ENCODE measurements at regions not wholly inside any gene's neighbourhood (a gene's known extent, or its start where the extent isn't known, plus 50 kb on each side); places are given as distances from the start of the nearest gene placed in this dataset.

DNA sequence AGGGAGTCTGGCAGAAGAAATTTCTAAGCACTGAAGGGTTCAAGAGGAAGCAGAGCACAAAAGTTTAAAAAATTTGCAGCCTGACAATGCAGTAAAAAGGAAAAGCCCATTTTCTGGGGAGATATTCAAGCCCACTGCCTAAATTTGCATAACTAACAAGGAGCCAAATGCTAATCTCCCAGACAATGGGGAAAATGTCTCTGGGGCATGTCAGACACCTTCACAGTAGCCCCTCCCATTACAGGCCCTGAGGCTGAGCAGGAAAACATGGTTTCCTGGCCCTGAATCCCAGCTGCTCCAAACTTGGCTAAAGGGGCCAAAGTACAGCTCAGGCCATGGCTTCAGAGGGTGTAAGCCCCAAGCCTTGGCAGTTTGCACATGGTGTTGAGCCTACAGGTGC lies 908.5 kb upstream of the MANEA start:
- no peak for TF ChIP-seq TAF1 (IDR thresholded peaks at IDR 0.05; ENCODE audit: borderline replicate concordance, insufficient read depth, low read length)
- TF ChIP-seq REST (IDR thresholded peaks at IDR 0.05; ENCODE audit: insufficient read depth in 1 of 2, low read depth in 2 of 2, low read length in 2 of 2): no peak
- TF ChIP-seq POLR2AphosphoS5 (IDR thresholded peaks at IDR 0.05; ENCODE audit: low read depth, low read length): no peak
- no peak for TF ChIP-seq FOXP2 (optimal IDR thresholded peaks at IDR 0.05; ENCODE audit: borderline replicate concordance, extremely low read depth, extremely low read length, insufficient read depth)

Data from PFSK-1 (cell line).